CD14-positive monocyte (primary cell): ENCODE measurements at regions not wholly inside any gene's neighbourhood (a gene's known extent, or its start where the extent isn't known, plus 50 kb on each side); places are given as distances from the start of the nearest gene placed in this dataset.

ENCODE experiments used
- DNase-seq, 3 donors: peaks; one replicate each; pipeline ENCODE4 v3.0.0-alpha.2; 2011 to 2022
- H2AFZ ChIP-seq: 2 replicates; pipeline ENCODE4 v1.6.0; 2012; ENCODE audit warnings: mild to moderate bottlenecking, low read depth, low read length, inconsistent platforms; ENCODE audit not compliant: insufficient read depth, poor library complexity, severe bottlenecking
- H3K27ac ChIP-seq, 2 donors: 1 replicate in 1 of 2; 2 replicates in 1 of 2; pipeline ENCODE4 v1.5.1; 2012 to 2013; ENCODE audit warnings: low read length in 2 of 2, control low read depth in 1 of 2, inconsistent platforms in 1 of 2, low read depth in 1 of 2, mild to moderate bottlenecking in 1 of 2
- H3K27me3 ChIP-seq, 2 donors: one replicate each; pipeline versions ENCODE4 v1.6.0 to v1.6.1; 2011 to 2013; ENCODE audit warnings: low read length in 2 of 2; ENCODE audit not compliant: control insufficient read depth in 2 of 2, insufficient read depth in 2 of 2
- H3K36me3 ChIP-seq, 2 donors: replicated peaks in 1 of 2; 1 replicate in 1 of 2; 2 replicates in 1 of 2; pipeline versions ENCODE4 v1.5.1 to v1.6.1; 2012 to 2013; ENCODE audit warnings: low read length in 2 of 2, control low read depth in 1 of 2, inconsistent platforms in 1 of 2, mild to moderate bottlenecking in 1 of 2; ENCODE audit not compliant: insufficient read depth in 2 of 2, control insufficient read depth in 1 of 2
- H3K4me1 ChIP-seq, 2 donors: 1 replicate in 1 of 2; 2 replicates in 1 of 2; pipeline versions ENCODE4 v1.5.1 to v1.6.1; 2012 to 2013; ENCODE audit warnings: low read length in 2 of 2, control low read depth in 1 of 2, inconsistent platforms in 1 of 2, mild to moderate bottlenecking in 1 of 2, moderate library complexity in 1 of 2; ENCODE audit not compliant: insufficient read depth in 2 of 2, control insufficient read depth in 1 of 2
- H3K4me2 ChIP-seq: replicated peaks from 2 replicates; pipeline ENCODE3; 2012; ENCODE audit warnings: low read length, moderate library complexity, mild to moderate bottlenecking; ENCODE audit not compliant: poor library complexity, severe bottlenecking; ENCODE audit errors: extremely low read depth
- H3K4me3 ChIP-seq, 3 experiments: fragments of 200-600 bp in 1 of 3; sonication (generic) in 1 of 3; replicated peaks in 1 of 3; 1 replicate in 2 of 3; 2 replicates in 1 of 3; pipeline ENCODE4 v1.5.1; 2011 to 2013; ENCODE audit warnings: low read length in 3 of 3, mild to moderate bottlenecking in 3 of 3, control low read depth in 2 of 3, low read depth in 2 of 3, inconsistent platforms in 1 of 3, moderate library complexity in 1 of 3
- H3K79me2 ChIP-seq: 2 replicates; pipeline ENCODE4 v1.6.0; 2012; ENCODE audit warnings: mild to moderate bottlenecking, control low read depth, inconsistent platforms, low read length, moderate library complexity; ENCODE audit not compliant: insufficient read depth
- H3K9ac ChIP-seq: 2 replicates; pipeline ENCODE4 v1.6.0; 2017; ENCODE audit warnings: low read length, mild to moderate bottlenecking; ENCODE audit not compliant: insufficient read depth, poor library complexity, severe bottlenecking
- H3K9me3 ChIP-seq, 2 donors: replicated peaks in 1 of 2; 1 replicate in 1 of 2; 2 replicates in 1 of 2; pipeline versions ENCODE4 v1.5.1 to v1.6.1; 2012 to 2013; ENCODE audit warnings: low read length in 2 of 2, control low read depth in 1 of 2; ENCODE audit not compliant: control insufficient read depth in 1 of 2, insufficient read depth in 1 of 2
- H4K20me1 ChIP-seq: 2 replicates; pipeline ENCODE4 v1.6.0; 2012; ENCODE audit warnings: mild to moderate bottlenecking, low read length, control low read depth, moderate library complexity; ENCODE audit not compliant: insufficient read depth
- H3K27ac Mint-ChIP-seq, 7 donors: one replicate each; pipeline ENCODE4 v1.8.0; 2020; ENCODE audit warnings: mild to moderate bottlenecking in 7 of 7, mixed read lengths in 7 of 7, moderate library complexity in 6 of 7, inconsistent platforms in 2 of 7
- H3K27me3 Mint-ChIP-seq, 3 donors: one replicate each; pipeline ENCODE4 v1.8.0; 2021 to 2022; ENCODE audit warnings: low read depth in 3 of 3, mild to moderate bottlenecking in 3 of 3, mixed read lengths in 3 of 3, moderate library complexity in 3 of 3, inconsistent platforms in 1 of 3
- H3K36me3 Mint-ChIP-seq, 2 donors: one replicate each; pipeline ENCODE4 v1.8.0; 2020; ENCODE audit warnings: mixed read lengths in 2 of 2, inconsistent platforms in 1 of 2, mild to moderate bottlenecking in 1 of 2
- H3K4me1 Mint-ChIP-seq: one replicate; pipeline ENCODE4 v1.8.0; 2020; ENCODE audit warnings: mild to moderate bottlenecking, mixed read lengths
- H3K4me3 Mint-ChIP-seq, 2 donors: one replicate each; pipeline ENCODE4 v1.8.0; 2020; ENCODE audit warnings: mild to moderate bottlenecking in 2 of 2, mixed read lengths in 2 of 2, moderate library complexity in 1 of 2
- H3K9me3 Mint-ChIP-seq, 7 donors: one replicate each; pipeline ENCODE4 v1.8.0; 2020 to 2022; ENCODE audit warnings: mixed read lengths in 7 of 7, mild to moderate bottlenecking in 6 of 7, moderate library complexity in 6 of 7, inconsistent platforms in 2 of 7
- CTCF ChIP-seq: fragments of 200-600 bp; IDR thresholded peaks from one replicate; pipeline ENCODE4 v1.8.0; 2022; ENCODE audit warnings: antibody characterized with exemption, mild to moderate bottlenecking
- WGBS: methylation state at CpG from one replicate; pipeline ENCODE4 v1.1.5; 2013; ENCODE audit warnings: missing lambda C conversion rate; ENCODE audit not compliant: insufficient coverage; 5-methylcytosine and 5-hydroxymethylcytosine counted together
- intact Hi-C, 2 donors: fragments of 100-400 bp; cut with micrococcal nuclease; formaldehyde crosslinking; loops; one replicate each; pipeline versions ENCODE4 v1.15.0 to v1.15.1; 2023

DNA sequence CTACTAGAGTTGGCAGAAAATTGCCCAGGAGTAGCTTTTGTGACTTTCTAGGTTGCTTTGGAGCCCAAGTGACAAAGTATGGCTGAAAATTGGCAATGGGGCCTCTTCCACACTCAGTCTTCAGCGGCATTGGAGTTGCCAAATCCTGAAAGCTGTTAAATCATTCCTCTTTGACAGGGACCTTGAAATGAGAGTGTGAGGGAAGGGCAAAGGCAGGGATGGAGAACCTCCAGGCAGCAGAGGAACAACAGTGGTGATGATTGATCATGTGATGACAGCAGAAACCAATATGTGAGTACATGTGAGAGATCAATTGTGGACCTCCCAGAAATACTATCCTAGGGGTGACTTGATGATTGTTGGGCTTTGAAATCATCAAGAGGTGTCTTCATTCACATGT lies 393.9 kb downstream of the KIF16B start:
- Histone ChIP-seq H3K9me3 (peaks cover 5 to 6% of the 10 kb centered on the region in 2 donors), H3K79me2 (no peaks in the 10 kb centered on the region), H3K4me3 (no peak overlapping the region), H3K36me3 (no peaks in the 10 kb centered on the region), H4K20me1 (no peaks in the 10 kb centered on the region), H3K27me3 (no peaks in the 10 kb centered on the region), H3K27ac (no peak overlapping the region), H3K4me1 (no peaks in the 10 kb centered on the region), H2AFZ (no peak overlapping the region), H3K9ac (no peak overlapping the region), H3K4me2 (no peak overlapping the region)
- intact Hi-C loops: no loop called here
- Mint-ChIP-seq H3K27me3 (no peaks in the 10 kb centered on the region), H3K9me3 (peaks cover 4 to 12% (median 8%) of the 10 kb centered on the region in 7 donors), H3K36me3 (no peaks in the 10 kb centered on the region), H3K4me1 (no peaks in the 10 kb centered on the region), H3K27ac (no peak overlapping the region), H3K4me3 (no peak overlapping the region)
- WGBS: 88% methylated on average over 1 of the region's 1 CpG
- DNase-seq: no peak
- TF ChIP-seq CTCF: no peak

DNA sequence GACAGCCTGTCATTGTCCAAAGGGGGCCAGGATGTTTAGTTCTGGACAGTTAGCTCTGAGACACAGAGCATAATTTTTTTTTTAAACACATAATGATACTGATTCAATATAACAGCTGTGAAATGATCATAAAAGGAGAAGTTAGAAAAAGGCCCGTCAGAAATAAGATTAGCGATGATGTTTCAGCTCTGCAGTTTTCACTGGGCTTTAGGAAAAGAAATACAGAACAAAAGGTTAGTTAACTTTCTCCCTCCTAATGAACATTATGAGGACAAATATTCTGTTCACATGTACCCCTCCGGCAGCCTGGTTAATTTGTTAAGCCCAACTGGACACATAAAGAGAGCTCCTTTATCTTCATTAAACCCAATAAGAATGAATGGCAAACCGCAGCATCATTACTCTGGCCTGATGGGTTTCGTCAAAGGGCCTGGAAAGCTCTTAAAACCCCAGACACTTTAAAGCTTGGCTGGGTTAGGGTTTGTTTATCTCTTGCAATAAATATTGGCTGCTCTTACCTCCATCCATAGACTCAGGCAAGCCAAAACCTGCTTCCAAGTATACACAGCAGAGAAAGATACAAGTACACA lies 394.6 kb downstream of the KIF16B start:
- Histone ChIP-seq H3K9ac (no peak overlapping the region), H3K36me3 (no peaks in the 10 kb centered on the region), H2AFZ (no peak overlapping the region), H3K4me1 (no peaks in the 10 kb centered on the region), H3K79me2 (no peaks in the 10 kb centered on the region), H3K27me3 (no peaks in the 10 kb centered on the region), H3K4me2 (no peak overlapping the region), H3K4me3 (no peak overlapping the region), H4K20me1 (no peaks in the 10 kb centered on the region), H3K9me3 (peaks cover 2 to 6% of the 10 kb centered on the region in 2 donors), H3K27ac (no peak overlapping the region)
- no peaks in the 10 kb centered on the region for H3K4me1 Mint-ChIP-seq
- H3K9me3 Mint-ChIP-seq: peaks cover 4 to 12% (median 8%) of the 10 kb centered on the region in 7 donors
- intact Hi-C loops: no loop called here
- DNase-seq: no peak
- no peak overlapping the region for H3K27ac Mint-ChIP-seq
- no peak overlapping the region for H3K4me3 Mint-ChIP-seq
- peaks cover 0 to 2% (median 0%) of the 10 kb centered on the region in 3 donors for H3K27me3 Mint-ChIP-seq
- TF ChIP-seq CTCF: no peak
- 80% methylated on average over 1 of the region's 5 CpGs for WGBS
- H3K36me3 Mint-ChIP-seq: no peaks in the 10 kb centered on the region
